Esophagus muscularis mucosa (tissue), 4 donors: ENCODE measurements at regions not wholly inside any gene's neighbourhood (a gene's known extent, or its start where the extent isn't known, plus 50 kb on each side); places are given as distances from the start of the nearest gene placed in this dataset.

ENCODE experiments used
- DNase-seq: peaks from one replicate; pipeline ENCODE4 v3.0.0-alpha.2; 2017; ENCODE audit errors: extremely low spot score
- H3K27ac ChIP-seq, 4 donors: fragments of 200-600 bp; sonication (generic); replicated peaks in 1 of 4; 1 replicate in 3 of 4; 2 replicates in 1 of 4; pipeline ENCODE4 v1.5.1; 2016 to 2019; ENCODE audit warnings: mild to moderate bottlenecking in 1 of 4
- H3K27me3 ChIP-seq, 4 donors: fragments of 200-600 bp; sonication (generic); one replicate each; pipeline versions ENCODE4 v1.5.1 to v1.6.0; 2016 to 2019
- H3K36me3 ChIP-seq, 4 donors: fragments of 200-600 bp; sonication (generic); one replicate each; pipeline ENCODE4 v1.5.1; 2016 to 2019
- H3K4me1 ChIP-seq, 4 donors: fragments of 200-600 bp; sonication (generic); one replicate each; pipeline ENCODE4 v1.5.1; 2016 to 2019
- H3K4me3 ChIP-seq, 4 donors: fragments of 200-600 bp; sonication (generic); 1 replicate in 2 of 4; 2 replicates in 2 of 4; pipeline ENCODE4 v1.5.1; 2016 to 2019; ENCODE audit warnings: mild to moderate bottlenecking in 4 of 4, moderate library complexity in 1 of 4
- H3K9me3 ChIP-seq, 4 donors: fragments of 200-600 bp; sonication (generic); 1 replicate in 3 of 4; 2 replicates in 1 of 4; pipeline ENCODE4 v1.5.1; 2016 to 2019
- EP300 ChIP-seq: sonication (generic); formaldehyde crosslinking; IDR thresholded peaks from one replicate; pipeline ENCODE4 v1.6.1; 2017; ENCODE audit warnings: antibody characterized with exemption
- POLR2A ChIP-seq: fragments of 450-650 bp; IDR thresholded peaks from one replicate; pipeline ENCODE4 v1.6.1; 2017; ENCODE audit warnings: antibody characterized with exemption, moderate library complexity, mild to moderate bottlenecking, low read depth
- POLR2AphosphoS5 ChIP-seq, 2 donors: sonication (generic); formaldehyde crosslinking; IDR thresholded peaks; one replicate each; pipeline ENCODE4 v1.6.1; 2017; ENCODE audit warnings: antibody characterized with exemption in 2 of 2
- WGBS: methylation state at CpG from one replicate; pipeline ENCODE4 v1.1.5; 2018; 5-methylcytosine and 5-hydroxymethylcytosine counted together
- intact Hi-C: fragments of 100-400 bp; cut with DNase I; formaldehyde crosslinking; loops from one replicate; pipeline ENCODE4 v1.15.1; 2023
- TF ChIP-seq, protein P1 (sequence below), 3 experiments: fragments of 200-600 bp in 2 of 3; fragments of 450-650 bp in 1 of 3; sonication (generic) in 2 of 3; IDR thresholded peaks; one replicate each; pipeline ENCODE4 v1.5.1; 2017 to 2019; ENCODE audit warnings: antibody characterized with exemption in 3 of 3, mild to moderate bottlenecking in 2 of 3, moderate library complexity in 1 of 3

DNA sequence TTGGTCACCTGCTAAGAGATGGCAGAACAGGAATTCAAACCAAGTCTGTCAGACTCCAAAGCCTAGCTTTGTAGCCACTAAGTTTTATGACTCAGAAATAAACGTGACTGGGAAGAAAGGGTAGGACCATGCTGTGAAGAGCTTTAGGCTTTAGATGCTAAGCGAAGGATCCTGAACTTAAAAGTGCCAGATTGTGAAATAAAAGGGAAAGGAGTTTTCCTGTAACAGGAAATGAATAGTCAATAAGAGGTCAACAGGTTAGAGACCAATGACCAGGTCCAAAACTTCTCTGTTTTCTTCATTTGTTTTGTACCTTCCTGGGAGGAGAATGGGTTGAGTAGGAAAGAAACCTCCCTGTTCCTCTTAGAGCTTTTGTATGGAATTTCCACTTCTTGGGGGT, 98.8 kb upstream of the EOLA2 start:
- H3K27ac ChIP-seq: no peak overlapping the region
- no peaks in the 10 kb centered on the region for H3K36me3 ChIP-seq
- H3K27me3 ChIP-seq: peaks cover 0 to 3% (median 0%) of the 10 kb centered on the region in 4 donors
- WGBS: 42% methylated on average over 2 of the region's 2 CpGs
- peaks cover 0 to 6% (median 2%) of the 10 kb centered on the region in 4 donors for H3K4me1 ChIP-seq
- intact Hi-C loops: no loop called here
- H3K4me3 ChIP-seq: no peak overlapping the region
- TF ChIP-seq POLR2AphosphoS5 (IDR thresholded peaks at IDR 0.05) (no peak), POLR2A (no peak), EP300 (no peak)
- TF ChIP-seq, protein P1, sequence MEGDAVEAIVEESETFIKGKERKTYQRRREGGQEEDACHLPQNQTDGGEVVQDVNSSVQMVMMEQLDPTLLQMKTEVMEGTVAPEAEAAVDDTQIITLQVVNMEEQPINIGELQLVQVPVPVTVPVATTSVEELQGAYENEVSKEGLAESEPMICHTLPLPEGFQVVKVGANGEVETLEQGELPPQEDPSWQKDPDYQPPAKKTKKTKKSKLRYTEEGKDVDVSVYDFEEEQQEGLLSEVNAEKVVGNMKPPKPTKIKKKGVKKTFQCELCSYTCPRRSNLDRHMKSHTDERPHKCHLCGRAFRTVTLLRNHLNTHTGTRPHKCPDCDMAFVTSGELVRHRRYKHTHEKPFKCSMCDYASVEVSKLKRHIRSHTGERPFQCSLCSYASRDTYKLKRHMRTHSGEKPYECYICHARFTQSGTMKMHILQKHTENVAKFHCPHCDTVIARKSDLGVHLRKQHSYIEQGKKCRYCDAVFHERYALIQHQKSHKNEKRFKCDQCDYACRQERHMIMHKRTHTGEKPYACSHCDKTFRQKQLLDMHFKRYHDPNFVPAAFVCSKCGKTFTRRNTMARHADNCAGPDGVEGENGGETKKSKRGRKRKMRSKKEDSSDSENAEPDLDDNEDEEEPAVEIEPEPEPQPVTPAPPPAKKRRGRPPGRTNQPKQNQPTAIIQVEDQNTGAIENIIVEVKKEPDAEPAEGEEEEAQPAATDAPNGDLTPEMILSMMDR (IDR thresholded peaks at IDR 0.05): no peak
- DNase-seq: no peak
- H3K9me3 ChIP-seq: no peaks in the 10 kb centered on the region

DNA sequence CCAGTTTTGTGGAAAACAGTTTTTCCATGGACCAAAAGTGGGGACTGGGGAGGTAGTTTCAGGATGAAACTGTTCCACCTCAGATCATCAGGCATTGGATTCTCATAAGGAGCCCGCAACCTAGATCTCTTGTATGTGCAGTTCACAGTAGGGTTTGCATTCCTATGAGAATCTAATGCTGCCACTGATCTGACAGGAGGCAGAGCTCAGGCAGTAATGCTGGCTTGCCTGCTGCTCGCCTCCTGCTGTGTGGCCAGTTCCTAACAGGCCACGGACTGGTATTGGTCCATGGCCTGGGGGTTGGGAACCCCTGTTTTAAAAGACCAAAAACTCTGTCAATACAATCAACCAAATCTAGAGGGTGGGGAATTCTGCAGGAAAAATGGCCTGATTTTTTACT, 100.0 kb upstream of the EOLA2 start:
- intact Hi-C loops: no loop called here
- Histone ChIP-seq H3K36me3 (no peaks in the 10 kb centered on the region), H3K9me3 (no peaks in the 10 kb centered on the region), H3K27ac (no peak overlapping the region), H3K27me3 (peaks cover 0 to 3% (median 0%) of the 10 kb centered on the region in 4 donors), H3K4me1 (peaks cover 0 to 3% (median 0%) of the 10 kb centered on the region in 4 donors), H3K4me3 (no peak overlapping the region)
- DNase-seq: no peak
- no peak for TF ChIP-seq POLR2A
- WGBS: 70% methylated on average over 3 of the region's 3 CpGs

DNA sequence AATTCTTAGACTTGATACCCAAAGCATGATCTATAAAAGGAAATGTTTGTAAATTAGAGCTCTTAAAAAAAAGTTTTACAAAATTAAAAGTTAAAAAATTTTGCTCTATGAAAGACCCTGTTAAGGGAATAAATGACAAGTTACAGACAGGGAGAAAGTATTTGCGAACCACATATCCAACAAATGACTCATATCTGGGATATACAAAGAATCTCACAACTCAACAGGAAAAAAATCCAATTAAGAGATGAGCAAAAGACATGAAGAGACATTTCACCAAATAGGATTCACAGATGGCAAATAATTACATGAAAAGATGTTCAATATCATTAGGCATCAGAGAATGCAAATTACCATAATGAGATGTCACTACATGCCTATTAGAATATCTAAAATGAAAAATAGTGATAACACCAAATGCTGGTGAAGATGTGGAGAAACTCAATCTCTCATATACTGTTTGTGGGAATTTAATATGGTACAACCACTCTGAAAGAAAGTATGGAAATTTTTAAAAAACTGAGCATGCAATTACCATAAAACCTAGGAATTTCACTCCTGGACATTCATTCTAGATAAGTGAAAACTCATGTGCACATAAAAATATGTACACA, 100.8 kb upstream of the EOLA2 start:
- intact Hi-C loops: no loop called here
- no peak for DNase-seq
- peaks cover 0 to 3% (median 0%) of the 10 kb centered on the region in 4 donors for H3K4me1 ChIP-seq
- H3K27ac ChIP-seq: no peak overlapping the region
- no peak overlapping the region for H3K4me3 ChIP-seq
- H3K36me3 ChIP-seq: no peaks in the 10 kb centered on the region
- H3K27me3 ChIP-seq: peaks cover 0 to 3% (median 0%) of the 10 kb centered on the region in 4 donors
- TF ChIP-seq POLR2AphosphoS5 (IDR thresholded peaks at IDR 0.05): no peak
- no peak for TF ChIP-seq EP300
- TF ChIP-seq, protein P1 (IDR thresholded peaks at IDR 0.05): no peak
- TF ChIP-seq POLR2A: no peak
- H3K9me3 ChIP-seq: no peaks in the 10 kb centered on the region
- 66% methylated on average over 1 of the region's 1 CpG for WGBS

DNA sequence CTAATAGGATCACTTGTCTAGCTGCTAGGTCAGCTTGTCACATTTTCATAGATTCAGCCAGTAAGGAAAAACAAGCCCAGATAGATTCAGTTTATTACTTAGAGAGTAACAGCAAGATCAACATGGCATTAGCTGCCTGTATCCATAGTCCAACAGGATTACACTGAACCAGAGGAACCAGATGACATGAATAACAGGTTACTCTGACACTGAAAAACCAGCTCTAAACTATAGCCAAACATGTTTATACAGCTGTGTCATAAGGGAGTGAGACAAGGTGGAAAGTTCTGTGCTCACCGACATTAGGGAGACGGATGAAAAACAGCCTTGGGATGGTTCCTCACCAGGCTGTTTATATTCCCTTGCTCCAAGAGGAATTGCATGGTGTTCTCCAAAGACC, 102.9 kb upstream of the EOLA2 start:
- no peak for TF ChIP-seq POLR2A
- TF ChIP-seq EP300: no peak
- TF ChIP-seq, protein P1 (IDR thresholded peaks at IDR 0.05): no peak
- TF ChIP-seq POLR2AphosphoS5 (IDR thresholded peaks at IDR 0.05): no peak
- DNase-seq: no peak
- Histone ChIP-seq H3K9me3 (no peaks in the 10 kb centered on the region), H3K27me3 (peaks cover 0 to 3% (median 0%) of the 10 kb centered on the region in 4 donors), H3K27ac (no peak overlapping the region), H3K4me1 (peaks cover 0 to 2% (median 0%) of the 10 kb centered on the region in 4 donors), H3K36me3 (no peaks in the 10 kb centered on the region), H3K4me3 (no peak overlapping the region)
- 69% methylated on average over 2 of the region's 2 CpGs for WGBS
- intact Hi-C loops: no loop called here

DNA sequence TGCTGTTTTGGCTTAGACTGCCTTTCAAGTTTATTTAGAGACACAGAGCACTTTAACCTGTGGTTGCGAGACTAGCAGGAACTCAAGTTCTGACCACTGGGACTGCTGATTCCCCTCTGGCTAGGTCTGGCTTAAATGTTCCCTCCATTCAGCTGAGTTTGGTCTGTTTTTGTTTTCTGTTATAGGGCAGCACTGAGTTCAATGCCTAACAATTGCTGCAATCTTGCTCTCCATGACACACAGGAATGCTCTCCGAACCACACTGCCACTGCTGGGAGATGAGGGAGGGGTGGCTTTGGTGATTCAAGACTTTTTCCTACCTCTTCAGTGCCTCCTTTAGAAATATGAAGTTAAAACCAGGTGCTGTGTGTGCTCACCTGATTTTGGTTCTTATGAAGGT, 106.3 kb upstream of the EOLA2 start:
- Histone ChIP-seq H3K4me3 (no peak overlapping the region), H3K9me3 (no peaks in the 10 kb centered on the region), H3K36me3 (no peaks in the 10 kb centered on the region), H3K27ac (no peak overlapping the region), H3K27me3 (peaks cover 0 to 3% (median 0%) of the 10 kb centered on the region in 4 donors), H3K4me1 (no peaks in the 10 kb centered on the region)
- 79% methylated on average over 1 of the region's 2 CpGs for WGBS
- no peak for DNase-seq
- intact Hi-C loops: no loop called here
- no peak for TF ChIP-seq POLR2A
- TF ChIP-seq POLR2AphosphoS5 (IDR thresholded peaks at IDR 0.05): no peak
- TF ChIP-seq, protein P1 (IDR thresholded peaks at IDR 0.05): no peak
- TF ChIP-seq EP300: no peak
